Right atrium auricular region (tissue), 2 donors: ENCODE measurements at regions not wholly inside any gene's neighbourhood (a gene's known extent, or its start where the extent isn't known, plus 50 kb on each side); places are given as distances from the start of the nearest gene placed in this dataset.

Source experiments
- DNase-seq: peaks from one replicate; pipeline ENCODE4 v3.0.0-alpha.2; 2019; ENCODE audit warnings: low spot score
- H3K27ac ChIP-seq, 2 donors: fragments of 200-600 bp; sonication (generic); 1 replicate in 1 of 2; 2 replicates in 1 of 2; pipeline ENCODE4 v1.5.1; 2016 to 2019
- H3K27me3 ChIP-seq, 2 donors: fragments of 200-600 bp; sonication (generic); one replicate each; pipeline versions ENCODE4 v1.5.1 to v1.6.0; 2017 to 2019
- H3K36me3 ChIP-seq: fragments of 200-600 bp; sonication (generic); one replicate; pipeline ENCODE4 v1.5.1; 2016
- H3K4me1 ChIP-seq, 2 donors: fragments of 200-600 bp; sonication (generic); one replicate each; pipeline versions ENCODE4 v1.5.1 to v1.6.0; 2017 to 2019
- H3K4me3 ChIP-seq, 2 donors: fragments of 200-600 bp; sonication (generic); 1 replicate in 1 of 2; 2 replicates in 1 of 2; pipeline ENCODE4 v1.5.1; 2017 to 2019; ENCODE audit warnings: mild to moderate bottlenecking in 1 of 2, moderate library complexity in 1 of 2
- H3K9me3 ChIP-seq, 2 donors: fragments of 200-600 bp; sonication (generic); one replicate each; pipeline ENCODE4 v1.5.1; 2019
- CTCF ChIP-seq, 2 donors: fragments of 200-600 bp; sonication (generic); IDR thresholded peaks; one replicate each; pipeline ENCODE4 v1.5.1; 2019; ENCODE audit warnings: antibody characterized with exemption in 2 of 2

- no peak for DNase-seq
- no peak overlapping the region for H3K4me3 ChIP-seq
These were observed 82.4 kb downstream of the RTP5 start for GRCh38 chr2:241951920-241952319.

GRCh38 chr2:241952816-241953215, 83.3 kb downstream of the RTP5 start:
- no peaks in the 10 kb centered on the region for H3K9me3 ChIP-seq
- no peaks in the 10 kb centered on the region for H3K36me3 ChIP-seq
- no peak for TF ChIP-seq CTCF (IDR thresholded peaks at IDR 0.05)
- H3K27ac ChIP-seq: no peak overlapping the region
- H3K4me3 ChIP-seq: no peak overlapping the region
- no peaks in the 10 kb centered on the region for H3K27me3 ChIP-seq
- peaks cover 0 to 9% of the 10 kb centered on the region in 2 donors for H3K4me1 ChIP-seq
- DNase-seq: no peak

More at GRCh38 chr2:241951920-241952319, 82.4 kb downstream of the RTP5 start:
- TF ChIP-seq CTCF (IDR thresholded peaks at IDR 0.05): no peak
- no peaks in the 10 kb centered on the region for H3K36me3 ChIP-seq
- H3K27me3 ChIP-seq: no peaks in the 10 kb centered on the region
- H3K9me3 ChIP-seq: no peaks in the 10 kb centered on the region
- H3K4me1 ChIP-seq: peaks cover 0 to 9% of the 10 kb centered on the region in 2 donors
- H3K27ac ChIP-seq: no peak overlapping the region

- Histone ChIP-seq H3K27ac (no peak overlapping the region), H3K9me3 (no peaks in the 10 kb centered on the region), H3K36me3 (no peaks in the 10 kb centered on the region), H3K4me3 (no peak overlapping the region), H3K4me1 (peaks cover 0 to 9% of the 10 kb centered on the region in 2 donors), H3K27me3 (no peaks in the 10 kb centered on the region)
- TF ChIP-seq CTCF (IDR thresholded peaks at IDR 0.05): no peak
- no peak for DNase-seq
These were observed 83.9 kb downstream of the RTP5 start for GRCh38 chr2:241953324-241953928.

- Histone ChIP-seq H3K9me3 (no peaks in the 10 kb centered on the region), H3K4me3 (no peak overlapping the region), H3K27me3 (no peaks in the 10 kb centered on the region), H3K27ac (no peak overlapping the region), H3K36me3 (no peaks in the 10 kb centered on the region), H3K4me1 (no peaks in the 10 kb centered on the region)
- no peak for TF ChIP-seq CTCF (IDR thresholded peaks at IDR 0.05)
- DNase-seq: no peak
These were observed 87.1 kb downstream of the RTP5 start for GRCh38 chr2:241956521-241957110.

- H3K27me3 ChIP-seq: no peaks in the 10 kb centered on the region
- H3K4me1 ChIP-seq: no peaks in the 10 kb centered on the region
- DNase-seq: no peak
These were observed 87.7 kb downstream of the RTP5 start for GRCh38 chr2:241957276-241957675.

More at GRCh38 chr2:241957276-241957675, 87.7 kb downstream of the RTP5 start:
- no peak for TF ChIP-seq CTCF (IDR thresholded peaks at IDR 0.05)
- H3K36me3 ChIP-seq: no peaks in the 10 kb centered on the region
- no peaks in the 10 kb centered on the region for H3K9me3 ChIP-seq
- no peak overlapping the region for H3K27ac ChIP-seq
- no peak overlapping the region for H3K4me3 ChIP-seq
